Iris pigment epithelial cell (primary cell): ENCODE measurements at regions not wholly inside any gene's neighbourhood (a gene's known extent, or its start where the extent isn't known, plus 50 kb on each side); places are given as distances from the start of the nearest gene placed in this dataset.

Experiments used
- DNase-seq: peaks from one replicate; pipeline ENCODE4 v3.0.0-alpha.2; 2011; ENCODE audit warnings: low read depth

- no peak for DNase-seq
These were observed 79.1 kb upstream of the ADAMTSL1 start for GRCh38 chr9:18394847-18395351.

GRCh38 chr9:18396102-18396728 lies 77.7 kb upstream of the ADAMTSL1 start:
- DNase-seq: peak; percentile 34

GRCh38 chr9:18397076-18397475 lies 76.9 kb upstream of the ADAMTSL1 start:
- no peak for DNase-seq

- no peak for DNase-seq
These were observed 75.9 kb upstream of the ADAMTSL1 start for GRCh38 chr9:18398038-18398437.

- no peak for DNase-seq
These were observed 69.4 kb upstream of the ADAMTSL1 start for GRCh38 chr9:18404434-18405029.

- no peak for DNase-seq
These were observed 68.7 kb upstream of the ADAMTSL1 start for GRCh38 chr9:18405240-18405639.

- DNase-seq: no peak
These were observed 63.0 kb upstream of the ADAMTSL1 start for GRCh38 chr9:18410983-18411382.

GRCh38 chr9:18421391-18421790 lies 52.6 kb upstream of the ADAMTSL1 start:
- DNase-seq: no peak

GRCh38 chr9:18422296-18423036 lies 51.5 kb upstream of the ADAMTSL1 start:
- no peak for DNase-seq

GRCh38 chr9:18423791-18424531 lies 50.0 kb upstream of the ADAMTSL1 start:
- peak; percentile 74 for DNase-seq
